HG02870 (cell line): ENCODE measurements at regions not wholly inside any gene's neighbourhood (a gene's known extent, or its start where the extent isn't known, plus 50 kb on each side); places are given as distances from the start of the nearest gene placed in this dataset.
"Not testable (repeated sequence)": the region's sequence is repeated elsewhere in the genome, so short reads cannot be mapped to it uniquely, and the experiment has no call there.

Source experiments
- ATAC-seq: cut with Tn5 transposase; IDR thresholded peaks from one replicate; pipeline ENCODE4 v1.9.1; 2021; ENCODE audit warnings: mild to moderate bottlenecking, moderate library complexity; ENCODE audit not compliant: unreplicated experiment

DNA sequence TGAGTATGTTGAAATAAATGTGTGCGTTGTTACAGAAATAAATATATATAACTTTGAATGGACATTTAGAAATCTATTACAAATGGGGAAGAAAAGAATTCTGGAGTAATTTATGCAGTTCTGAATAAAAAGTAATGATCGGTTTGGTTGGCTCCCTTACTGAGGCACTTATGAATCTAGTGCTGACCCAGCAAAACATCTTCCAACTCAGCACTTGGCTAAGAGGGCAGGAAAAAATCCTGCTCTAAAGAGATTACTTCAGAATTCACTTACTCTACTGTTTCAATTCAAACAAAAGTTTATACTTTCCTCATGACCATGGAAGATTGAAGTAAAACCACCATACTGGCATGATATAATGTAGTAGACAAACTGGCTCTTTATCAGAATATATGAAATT, 123.9 kb upstream of the RXFP1 start:
- ATAC-seq: no peak

DNA sequence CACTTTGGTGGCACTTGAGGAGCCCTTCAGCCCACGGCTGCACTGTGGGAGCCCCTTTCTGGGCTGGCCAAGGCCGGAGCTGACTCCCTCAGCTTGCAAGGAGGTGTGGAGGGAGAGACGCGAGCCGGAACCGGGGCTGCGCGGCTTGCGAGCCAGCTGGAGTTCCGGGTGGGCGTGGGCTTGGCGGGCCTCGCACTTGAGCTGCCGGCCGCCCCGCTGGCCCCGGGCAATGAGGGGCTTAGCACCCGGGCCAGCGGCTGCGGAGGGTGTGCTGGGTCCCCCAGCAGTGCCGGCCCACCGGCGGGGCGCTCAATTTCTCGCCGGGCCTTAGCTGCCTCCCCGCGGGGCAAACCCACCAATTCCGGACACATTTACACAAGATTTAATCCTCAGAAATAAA, 113.7 kb upstream of the RXFP1 start:
- ATAC-seq: not testable (repeated sequence)

DNA sequence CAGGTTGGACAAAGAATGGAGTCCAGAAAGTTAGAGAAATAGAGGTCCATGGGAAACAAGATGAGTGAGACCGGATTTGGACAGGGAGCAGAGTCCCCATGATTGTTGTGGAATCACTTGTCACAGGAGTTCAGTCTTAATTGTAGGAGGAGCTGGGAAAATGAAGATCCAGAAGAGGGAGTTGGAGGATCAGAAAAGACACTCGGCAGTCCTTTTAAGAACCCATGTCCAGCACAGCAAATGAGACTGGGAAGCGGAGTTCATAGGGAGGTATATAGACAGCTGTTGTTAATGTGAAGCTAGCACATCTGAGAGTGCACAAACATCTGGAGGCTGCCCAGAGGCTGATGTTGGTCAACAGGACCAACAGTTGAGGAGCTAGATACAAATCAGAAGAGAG, 111.4 kb upstream of the RXFP1 start:
- no peak for ATAC-seq

DNA sequence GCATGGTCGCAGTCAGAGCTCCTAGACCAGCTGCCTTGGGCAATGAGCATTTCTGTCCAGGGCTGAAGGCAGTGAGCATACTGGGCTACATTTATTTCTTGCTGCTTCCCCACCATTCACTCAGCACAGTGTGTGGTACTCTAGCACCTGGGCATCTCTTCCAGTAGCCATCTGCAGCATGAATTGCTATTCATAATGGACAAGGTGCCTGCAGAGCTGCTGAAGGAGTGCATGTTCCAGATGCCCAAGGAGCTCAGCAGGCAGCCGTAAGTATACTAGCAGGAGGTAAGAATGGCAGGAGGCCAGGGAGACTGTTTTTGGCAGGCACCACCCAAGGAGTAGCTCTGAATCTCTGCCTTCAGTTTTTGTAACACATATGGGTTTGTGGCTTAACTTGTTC, 110.4 kb upstream of the RXFP1 start:
- no peak for ATAC-seq

DNA sequence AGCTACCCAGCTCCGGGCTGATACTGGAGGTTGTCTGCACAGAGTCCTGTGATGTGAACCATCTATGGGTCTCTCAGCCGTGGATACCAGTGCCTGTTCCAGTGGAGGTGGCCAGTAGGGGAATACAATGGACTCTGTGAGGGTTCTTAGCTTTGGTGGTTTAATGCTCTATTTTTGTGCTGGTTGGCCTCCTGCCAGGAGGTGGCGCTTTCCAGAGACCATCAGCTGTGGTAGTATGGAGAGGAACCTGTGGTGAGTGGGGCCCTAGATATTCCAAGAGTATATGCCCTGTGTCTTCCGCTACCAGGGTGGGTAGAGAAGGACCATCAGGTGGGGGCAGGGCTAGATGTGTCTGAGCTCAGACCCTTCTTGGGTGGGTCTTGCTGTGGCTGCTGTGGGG, 103.0 kb upstream of the RXFP1 start:
- ATAC-seq: not testable (repeated sequence)

DNA sequence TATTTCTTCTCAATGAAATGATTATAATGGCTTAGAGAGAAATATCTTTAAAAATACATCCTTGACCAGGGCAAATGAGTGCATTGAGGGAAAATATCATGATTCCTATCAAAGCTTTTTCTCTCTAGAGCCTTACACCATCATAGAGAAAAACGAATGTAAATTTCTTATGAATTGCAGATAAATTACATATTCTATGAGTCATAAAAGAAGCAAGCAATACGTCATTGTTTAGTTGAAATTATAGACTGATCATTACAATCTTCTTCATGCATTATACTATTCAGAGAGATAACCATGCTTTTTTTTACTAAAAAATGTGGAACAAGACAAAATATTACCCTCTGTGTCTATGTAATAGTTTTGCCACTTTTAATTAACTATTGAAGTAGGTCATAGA, 100.9 kb upstream of the RXFP1 start:
- no peak for ATAC-seq

DNA sequence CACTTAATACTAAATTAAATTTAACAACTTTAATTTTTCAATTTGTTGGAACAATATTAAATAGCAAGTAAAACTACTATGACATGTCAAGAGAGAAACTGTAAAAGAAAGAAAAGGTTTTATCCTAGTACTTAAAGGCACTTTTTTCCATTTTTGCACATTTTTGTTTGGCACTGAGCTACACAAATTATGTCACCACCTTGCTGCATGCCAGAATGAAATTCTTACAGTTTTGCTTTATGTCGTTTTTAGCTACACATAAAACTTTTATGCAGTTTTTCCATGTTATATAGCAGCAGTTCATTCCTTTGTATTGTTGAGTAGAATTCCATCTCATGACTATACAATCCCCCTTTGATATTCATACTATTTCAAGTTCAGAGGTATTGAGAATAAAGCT, 99.1 kb upstream of the RXFP1 start:
- no peak for ATAC-seq

DNA sequence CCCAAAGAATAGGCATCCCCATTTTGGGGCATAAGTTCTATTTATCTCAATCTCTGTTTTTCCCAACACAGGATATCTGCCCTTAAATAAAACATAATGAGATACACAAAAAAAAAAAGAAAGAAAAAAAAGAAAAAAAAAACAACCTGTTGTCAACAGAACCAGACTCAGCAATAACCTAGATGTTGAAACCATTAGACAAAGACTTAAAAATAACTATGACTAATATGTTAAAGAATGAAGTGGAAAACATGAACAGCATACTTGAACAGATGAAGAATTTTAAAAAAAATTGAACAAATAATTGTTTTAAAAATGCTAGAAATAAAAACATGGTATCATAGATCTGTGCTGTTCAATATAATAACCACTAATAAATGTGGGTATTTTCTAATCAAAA, 93.4 kb upstream of the RXFP1 start:
- no peak for ATAC-seq

DNA sequence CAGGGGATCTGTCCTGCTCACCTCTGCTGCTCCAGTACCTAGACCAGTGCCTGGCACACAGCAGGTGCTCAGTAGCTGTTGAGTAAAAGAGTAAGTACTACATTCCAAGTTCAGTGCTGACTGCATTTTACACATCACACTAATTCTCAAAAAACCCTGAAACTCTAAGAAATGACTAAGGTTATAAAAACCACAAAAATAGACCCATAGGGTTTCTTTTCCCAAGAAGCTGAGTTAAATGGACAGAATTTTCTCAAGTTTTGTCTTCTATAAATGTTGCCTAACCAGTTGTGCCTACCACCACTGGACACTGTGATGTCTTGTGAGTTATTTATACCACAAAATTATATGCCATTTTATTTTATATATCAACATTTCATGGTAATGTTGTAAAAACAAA, 78.9 kb upstream of the RXFP1 start:
- no peak for ATAC-seq

DNA sequence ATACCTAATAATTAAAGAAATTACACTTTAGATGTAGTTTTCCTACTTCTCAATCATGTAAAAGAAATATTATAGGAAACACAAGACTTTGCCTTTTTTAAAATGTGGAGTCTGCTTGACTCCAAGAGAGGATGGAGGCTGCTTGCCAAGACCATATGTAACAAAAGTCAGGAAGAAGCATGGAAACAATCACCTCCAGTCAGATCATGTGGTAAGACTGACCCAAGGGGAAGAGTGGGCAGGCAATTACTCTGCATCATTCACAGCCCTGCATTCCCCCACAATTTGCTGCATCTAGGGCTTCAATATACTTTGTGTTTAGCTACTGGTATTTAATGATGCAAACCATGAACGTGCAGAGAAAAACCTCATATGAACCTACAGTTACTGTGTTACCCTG, 78.0 kb upstream of the RXFP1 start:
- ATAC-seq: no peak

DNA sequence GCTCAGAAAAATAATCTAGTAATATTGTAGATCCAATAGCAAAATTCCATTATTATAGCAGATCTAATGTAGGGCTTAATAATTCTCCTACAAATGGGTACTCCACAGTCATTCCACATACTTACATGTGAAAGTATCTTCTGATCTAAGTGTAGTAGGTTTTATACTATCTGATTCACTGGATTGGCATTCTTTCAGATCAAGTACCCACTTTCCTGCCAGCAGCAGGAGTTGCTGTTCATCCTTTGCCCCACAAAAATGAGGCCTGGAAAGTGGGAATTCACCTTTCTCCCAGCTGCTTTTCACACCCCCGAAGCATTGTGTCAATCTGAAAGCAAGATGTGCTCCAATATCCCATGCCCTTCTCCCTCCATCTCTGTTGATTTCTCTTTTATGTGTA, 77.1 kb upstream of the RXFP1 start:
- ATAC-seq: no peak

DNA sequence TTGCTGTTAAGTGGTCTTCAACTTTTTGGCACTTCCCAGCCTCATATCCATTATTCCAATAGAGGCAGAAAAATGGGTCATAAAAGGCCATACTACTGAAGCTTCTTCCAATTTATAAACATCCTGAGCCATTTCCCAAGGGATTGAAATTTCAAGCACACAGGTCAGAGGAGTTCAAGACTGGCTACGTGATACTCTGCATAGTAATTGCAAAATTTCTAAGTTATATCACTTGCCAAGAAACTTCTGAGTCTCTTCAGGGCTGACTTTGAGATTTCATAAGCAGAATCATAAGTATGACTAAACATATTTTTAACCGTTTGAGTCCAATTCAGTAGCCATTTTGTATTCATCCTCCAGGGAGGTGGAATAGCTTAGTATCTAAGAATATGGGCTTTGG, 75.6 kb upstream of the RXFP1 start:
- no peak for ATAC-seq

DNA sequence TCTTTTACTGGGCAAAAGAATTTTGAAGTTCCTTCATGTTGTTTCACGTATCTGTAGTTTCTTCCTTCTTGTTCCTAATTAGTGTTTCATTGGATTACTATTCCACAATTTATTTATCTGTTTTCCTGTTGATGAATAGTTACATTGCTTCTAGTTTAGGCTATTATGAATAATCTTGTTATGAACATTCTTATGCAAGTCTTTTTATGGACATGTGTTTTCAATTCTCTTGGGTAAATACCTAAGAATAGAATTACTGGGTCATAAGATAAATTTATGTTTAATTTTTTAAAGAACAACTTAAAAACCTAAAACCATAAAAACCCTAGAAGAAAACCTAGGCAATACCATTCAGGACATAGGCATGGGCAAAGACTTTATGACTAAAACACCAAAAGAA, 70.9 kb upstream of the RXFP1 start:
- ATAC-seq: no peak

DNA sequence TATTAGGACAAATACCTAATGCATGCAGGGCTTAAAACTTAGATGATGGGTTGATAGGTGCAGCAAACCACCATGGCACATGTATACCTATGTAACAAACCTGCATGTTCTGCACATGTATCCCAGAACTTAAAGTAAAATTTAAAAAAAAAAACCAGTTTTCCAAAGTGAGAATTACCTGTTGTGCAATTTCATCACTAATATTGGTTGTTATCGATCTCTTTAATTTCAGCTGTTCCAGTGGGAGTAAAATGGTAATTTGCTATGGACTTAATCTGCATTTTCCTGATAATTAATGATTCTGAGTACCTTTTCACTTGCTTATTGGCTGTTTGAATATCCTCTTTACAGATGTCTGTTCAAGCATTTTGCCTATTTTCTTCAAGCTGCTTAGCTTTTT, 69.6 kb upstream of the RXFP1 start:
- ATAC-seq: not testable (repeated sequence)

DNA sequence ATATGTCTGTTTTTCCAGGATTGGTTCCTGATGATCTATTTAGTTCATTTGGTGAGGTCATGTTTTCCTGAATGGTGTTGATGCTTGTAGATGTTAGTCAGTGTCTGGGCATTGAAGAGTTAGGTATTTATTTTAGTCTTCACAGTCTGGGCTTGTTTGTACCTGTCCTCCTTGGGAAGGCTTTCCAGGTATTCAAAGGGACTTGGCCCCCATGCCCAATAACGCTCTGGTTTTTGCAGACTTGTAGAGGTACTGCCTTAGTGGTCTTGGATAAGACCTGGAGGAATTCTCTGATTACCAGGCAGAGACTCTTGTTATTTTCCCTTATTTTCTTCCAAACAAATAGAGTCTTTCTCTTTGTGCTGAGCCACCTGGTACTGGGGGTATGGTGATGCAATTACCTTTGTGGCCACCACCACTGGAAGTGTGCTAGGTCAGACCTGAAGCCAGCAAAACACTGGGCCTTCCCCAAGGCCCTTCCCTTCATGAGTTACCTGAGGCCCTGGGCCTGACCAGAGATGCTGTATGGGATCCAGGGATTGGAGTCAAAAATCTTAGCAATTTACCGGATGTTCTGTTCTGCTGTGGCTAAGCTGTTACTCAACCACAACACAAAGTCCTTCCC, 63.3 kb upstream of the RXFP1 start:
- no peak for ATAC-seq

DNA sequence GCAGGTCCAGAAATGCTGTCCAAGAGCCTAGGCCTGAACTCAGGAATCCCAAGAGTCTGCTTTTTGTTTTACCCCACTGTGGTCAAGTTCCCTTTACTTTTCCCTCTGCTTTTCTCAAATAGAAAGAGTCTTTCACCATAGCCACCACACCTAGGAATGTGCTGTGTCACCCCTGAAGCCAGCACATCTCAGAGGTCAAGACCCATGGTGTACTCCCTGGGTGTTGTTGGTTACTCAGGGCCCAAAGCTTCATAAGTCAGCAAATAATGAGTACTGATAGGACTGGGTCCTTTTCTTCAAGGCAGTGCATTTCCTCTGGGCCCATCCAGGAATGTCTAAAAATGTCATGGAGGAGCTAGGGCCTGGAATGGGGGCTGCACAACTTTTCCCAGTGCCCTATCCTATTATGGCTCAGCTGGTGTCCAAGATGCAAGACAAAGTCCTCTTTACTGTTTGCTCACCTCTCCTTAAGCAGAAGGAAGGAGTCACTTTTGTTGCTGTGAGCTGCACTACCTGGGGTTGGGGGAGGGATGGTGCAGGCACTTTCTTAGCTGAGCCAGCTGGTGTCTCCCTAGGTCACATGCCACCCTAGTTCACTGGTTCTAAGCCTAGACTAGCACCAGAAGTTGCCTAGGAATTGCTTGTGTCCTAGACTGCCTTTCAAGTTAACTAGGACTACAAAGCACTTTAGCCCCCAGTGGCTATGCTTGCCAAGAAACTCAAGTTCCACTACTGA, 62.4 kb upstream of the RXFP1 start:
- no peak for ATAC-seq

DNA sequence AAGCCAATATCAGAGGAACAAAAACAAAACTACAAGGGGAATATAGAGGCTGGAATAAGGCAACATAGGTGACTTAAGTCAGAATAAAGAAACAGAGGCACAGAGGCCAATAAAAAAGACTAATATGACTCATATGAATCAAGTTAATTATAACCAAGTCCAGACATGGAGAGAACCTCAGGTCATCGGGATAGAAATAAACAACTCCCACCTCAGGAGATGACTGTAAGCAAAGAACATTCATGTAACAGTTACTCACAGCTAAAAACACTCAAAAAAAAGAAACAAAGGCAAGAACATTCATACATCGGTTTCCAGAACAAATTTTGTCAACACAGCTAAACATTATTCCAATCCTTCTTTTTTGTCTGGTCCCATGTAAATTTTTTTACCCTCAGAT, 60.3 kb upstream of the RXFP1 start:
- ATAC-seq: no peak

DNA sequence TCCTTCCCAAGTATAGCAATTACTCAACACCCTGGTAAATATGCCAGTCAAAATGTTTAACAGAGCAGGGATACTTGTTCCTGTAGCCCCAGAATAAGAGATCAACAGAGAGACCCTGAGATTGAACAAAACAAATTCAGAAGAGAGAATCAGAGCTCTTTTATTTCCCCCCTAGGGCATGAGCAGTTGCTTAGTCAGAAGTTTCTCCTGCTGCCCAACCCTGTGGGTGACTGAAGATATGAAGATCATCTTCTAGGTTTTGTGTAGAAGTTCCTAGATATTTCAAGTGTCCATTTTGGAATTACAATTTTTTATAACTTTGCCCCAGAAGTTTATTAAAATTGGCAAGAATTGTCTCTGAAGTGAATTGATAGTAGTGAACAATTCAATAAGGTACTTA, 59.1 kb upstream of the RXFP1 start:
- no peak for ATAC-seq
